Neural cell (in vitro differentiated cells): ENCODE measurements at regions not wholly inside any gene's neighbourhood (a gene's known extent, or its start where the extent isn't known, plus 50 kb on each side); places are given as distances from the start of the nearest gene placed in this dataset.
A peak's percentile ranks its signal among the peaks of the same experiment; 100 is the strongest.

Source experiments
- H2AFZ ChIP-seq: fragments of 200-600, 300-800 bp; sonication (generic), shearing (Covaris generic); 2 replicates; pipeline ENCODE4 v1.6.0; 2014; ENCODE audit warnings: low read depth, mild to moderate bottlenecking, antibody characterized with exemption, low read length, moderate library complexity
- H3F3A ChIP-seq: fragments of 200-600 bp; shearing (Covaris generic); 2 replicates; pipeline ENCODE4 v1.6.1; 2016; ENCODE audit warnings: mild to moderate bottlenecking, moderate library complexity, mixed read lengths, antibody characterized with exemption, low read length; ENCODE audit not compliant: insufficient read depth, poor library complexity, severe bottlenecking
- H3K27ac ChIP-seq: fragments of 200-600, 300-800 bp; sonication (generic), shearing (Covaris generic); 2 replicates; pipeline ENCODE4 v1.5.1; 2014; ENCODE audit warnings: mild to moderate bottlenecking, low read length, moderate library complexity
- H3K27me3 ChIP-seq: fragments of 300-800, 200-600 bp; sonication (generic), shearing (Covaris generic); 2 replicates; pipeline ENCODE4 v1.6.0; 2014; ENCODE audit warnings: mild to moderate bottlenecking, low read depth, low read length, moderate library complexity; ENCODE audit not compliant: insufficient read depth
- H3K36me3 ChIP-seq: fragments of 300-800, 200-600 bp; sonication (generic), shearing (Covaris generic); 2 replicates; pipeline ENCODE4 v1.5.1; 2014; ENCODE audit warnings: mild to moderate bottlenecking, antibody characterized with exemption, low read length, moderate library complexity; ENCODE audit not compliant: insufficient read depth
- H3K4me2 ChIP-seq: fragments of 300-800, 200-600 bp; sonication (generic), shearing (Covaris generic); 2 replicates; pipeline ENCODE4 v1.6.0; 2014; ENCODE audit warnings: mild to moderate bottlenecking, low read length
- H3K4me3 ChIP-seq: fragments of 300-800, 200-600 bp; sonication (generic), shearing (Covaris generic); 2 replicates; pipeline ENCODE4 v1.5.1; 2014; ENCODE audit warnings: mild to moderate bottlenecking, low read length, moderate library complexity
- H3K79me2 ChIP-seq: fragments of 200-600 bp; shearing (Covaris generic); replicated peaks from 2 replicates; pipeline ENCODE4 v1.6.0; 2014; ENCODE audit warnings: mild to moderate bottlenecking, low read length, moderate library complexity; ENCODE audit not compliant: insufficient read depth
- H3K9ac ChIP-seq: fragments of 300-800, 200-600 bp; sonication (generic), shearing (Covaris generic); 2 replicates; pipeline ENCODE4 v1.6.1; 2016; ENCODE audit warnings: mild to moderate bottlenecking, low read length, mixed read lengths
- H3K9me2 ChIP-seq: fragments of 200-600 bp; shearing (Covaris generic); 2 replicates; pipeline ENCODE4 v1.6.1; 2016; ENCODE audit warnings: mild to moderate bottlenecking, low read length, mixed read lengths; ENCODE audit not compliant: insufficient read depth
- H3K9me3 ChIP-seq: fragments of 200-600, 300-800 bp; sonication (generic), shearing (Covaris generic); 2 replicates; pipeline ENCODE4 v1.6.1; 2016; ENCODE audit warnings: mild to moderate bottlenecking, mixed run types, low read length, moderate library complexity, mixed read lengths
- H4K20me1 ChIP-seq: fragments of 200-600 bp; shearing (Covaris generic); 2 replicates; pipeline ENCODE4 v1.6.1; 2016; ENCODE audit warnings: mild to moderate bottlenecking, mixed run types; ENCODE audit not compliant: insufficient read depth
- CTCF ChIP-seq: fragments of 450-650 bp; IDR thresholded peaks from 2 replicates; pipeline ENCODE4 v1.5.1; 2014; ENCODE audit warnings: antibody characterized with exemption, mild to moderate bottlenecking, moderate library complexity; ENCODE audit not compliant: poor library complexity, severe bottlenecking
- EP300 ChIP-seq: fragments of 450-650 bp; conservative IDR thresholded peaks from 2 replicates; pipeline ENCODE4 v1.6.1; 2014; ENCODE audit warnings: antibody characterized with exemption, mild to moderate bottlenecking, moderate library complexity; ENCODE audit not compliant: poor library complexity, severe bottlenecking
- EZH2 ChIP-seq: fragments of 200-600, 300-800 bp; shearing (Covaris generic), sonication (generic); IDR thresholded peaks from 2 replicates; pipeline ENCODE4 v1.6.1; 2014; ENCODE audit warnings: antibody characterized with exemption, low read length, borderline replicate concordance, mild to moderate bottlenecking; ENCODE audit not compliant: insufficient read depth, poor library complexity, severe bottlenecking
- MXI1 ChIP-seq: fragments of 450-650 bp; conservative IDR thresholded peaks from 2 replicates; pipeline ENCODE4 v1.6.1; 2014; ENCODE audit warnings: antibody characterized with exemption, mild to moderate bottlenecking; ENCODE audit not compliant: poor library complexity, severe bottlenecking
- POLR2AphosphoS5 ChIP-seq: IDR thresholded peaks from 2 replicates; pipeline ENCODE4 v1.6.1; 2012
- RAD21 ChIP-seq: fragments of 450-650 bp; conservative IDR thresholded peaks from 2 replicates; pipeline ENCODE4 v1.6.1; 2014; ENCODE audit warnings: antibody characterized with exemption, mild to moderate bottlenecking, moderate library complexity
- REST ChIP-seq: IDR thresholded peaks from 2 replicates; pipeline ENCODE4 v1.6.1; 2012; ENCODE audit warnings: borderline replicate concordance
- SMC3 ChIP-seq: fragments of 450-650 bp; conservative IDR thresholded peaks from 2 replicates; pipeline ENCODE4 v1.6.1; 2014; ENCODE audit warnings: antibody characterized with exemption, mild to moderate bottlenecking, moderate library complexity; ENCODE audit not compliant: poor library complexity
- TAF1 ChIP-seq: IDR thresholded peaks from 2 replicates; pipeline ENCODE4 v1.6.1; 2012; ENCODE audit warnings: low read depth

- H3K27ac ChIP-seq, result peak overlapping the region; percentile 72
- no peak for TF ChIP-seq EZH2
- TF ChIP-seq REST, result no peak
- no peak for TF ChIP-seq TAF1
- no peak for TF ChIP-seq POLR2AphosphoS5
- no peak for TF ChIP-seq EP300
- no peak for TF ChIP-seq RAD21
- TF ChIP-seq CTCF, result no peak
- no peak for TF ChIP-seq MXI1
- TF ChIP-seq SMC3, result no peak
- H3F3A ChIP-seq, result no peaks in the 10 kb centered on the region
- no peak overlapping the region for H3K4me3 ChIP-seq
- H3K4me2 ChIP-seq, result no peak overlapping the region
- no peak overlapping the region for H2AFZ ChIP-seq
- no peaks in the 10 kb centered on the region for H3K79me2 ChIP-seq
- H4K20me1 ChIP-seq, result no peaks in the 10 kb centered on the region
- H3K9me2 ChIP-seq, result no peaks in the 10 kb centered on the region
- no peaks in the 10 kb centered on the region for H3K36me3 ChIP-seq
- H3K9ac ChIP-seq, result peak overlapping the region; percentile 29
- no peaks in the 10 kb centered on the region for H3K9me3 ChIP-seq
- no peaks in the 10 kb centered on the region for H3K27me3 ChIP-seq
Observed at GRCh38 chr5:173671121-173671949, 54.9 kb upstream of the BOD1 start.

- Histone ChIP-seq H2AFZ (no peak overlapping the region), H3K9me3 (no peaks in the 10 kb centered on the region), H3K4me3 (no peak overlapping the region), H3F3A (no peaks in the 10 kb centered on the region), H3K27ac (no peak overlapping the region), H3K79me2 (no peaks in the 10 kb centered on the region), H3K36me3 (no peaks in the 10 kb centered on the region), H3K27me3 (no peaks in the 10 kb centered on the region), H3K4me2 (no peak overlapping the region), H3K9ac (no peak overlapping the region), H3K9me2 (no peaks in the 10 kb centered on the region), H4K20me1 (no peaks in the 10 kb centered on the region)
- no peak for TF ChIP-seq EZH2
Observed at GRCh38 chr5:173672166-173672565, 55.7 kb upstream of the BOD1 start.
